ENCODE measurements at regions not wholly inside any gene's neighbourhood (a gene's known extent, or its start where the extent isn't known, plus 50 kb on each side); places are given as distances from the start of the nearest gene placed in this dataset.

GRCh38 chr6:23879816-23880215 lies 246.2 kb upstream of the NRSN1 start:
- no peaks in the 10 kb centered on the region for H3K27me3 ChIP-seq (ENCODE audit: insufficient read depth, low read depth, low read length)
- H3K4me2 ChIP-seq (ENCODE audit: low read length), result no peak overlapping the region
- no peak overlapping the region for H3K27ac ChIP-seq (ENCODE audit: low read length)
- no peaks in the 10 kb centered on the region for H3K79me2 ChIP-seq (replicated peaks; ENCODE audit: insufficient read depth, low read length)
- no peak overlapping the region for H3K9ac ChIP-seq (ENCODE audit: low read length)
- H2AFZ ChIP-seq (ENCODE audit: low read depth, low read length), result no peak overlapping the region
- H3K36me3 ChIP-seq (ENCODE audit: insufficient read depth, low read length), result no peaks in the 10 kb centered on the region
- peaks cover 3% of the 10 kb centered on the region for H3F3A ChIP-seq (ENCODE audit: insufficient read depth, low read length, poor library complexity, severe bottlenecking)
- no peaks in the 10 kb centered on the region for H3K9me2 ChIP-seq (ENCODE audit: insufficient read depth, low read length)
- H3K4me3 ChIP-seq (ENCODE audit: low read length), result no peak overlapping the region
- no peaks in the 10 kb centered on the region for H3K9me3 ChIP-seq (ENCODE audit: low read length)
- TF ChIP-seq, protein P1, sequence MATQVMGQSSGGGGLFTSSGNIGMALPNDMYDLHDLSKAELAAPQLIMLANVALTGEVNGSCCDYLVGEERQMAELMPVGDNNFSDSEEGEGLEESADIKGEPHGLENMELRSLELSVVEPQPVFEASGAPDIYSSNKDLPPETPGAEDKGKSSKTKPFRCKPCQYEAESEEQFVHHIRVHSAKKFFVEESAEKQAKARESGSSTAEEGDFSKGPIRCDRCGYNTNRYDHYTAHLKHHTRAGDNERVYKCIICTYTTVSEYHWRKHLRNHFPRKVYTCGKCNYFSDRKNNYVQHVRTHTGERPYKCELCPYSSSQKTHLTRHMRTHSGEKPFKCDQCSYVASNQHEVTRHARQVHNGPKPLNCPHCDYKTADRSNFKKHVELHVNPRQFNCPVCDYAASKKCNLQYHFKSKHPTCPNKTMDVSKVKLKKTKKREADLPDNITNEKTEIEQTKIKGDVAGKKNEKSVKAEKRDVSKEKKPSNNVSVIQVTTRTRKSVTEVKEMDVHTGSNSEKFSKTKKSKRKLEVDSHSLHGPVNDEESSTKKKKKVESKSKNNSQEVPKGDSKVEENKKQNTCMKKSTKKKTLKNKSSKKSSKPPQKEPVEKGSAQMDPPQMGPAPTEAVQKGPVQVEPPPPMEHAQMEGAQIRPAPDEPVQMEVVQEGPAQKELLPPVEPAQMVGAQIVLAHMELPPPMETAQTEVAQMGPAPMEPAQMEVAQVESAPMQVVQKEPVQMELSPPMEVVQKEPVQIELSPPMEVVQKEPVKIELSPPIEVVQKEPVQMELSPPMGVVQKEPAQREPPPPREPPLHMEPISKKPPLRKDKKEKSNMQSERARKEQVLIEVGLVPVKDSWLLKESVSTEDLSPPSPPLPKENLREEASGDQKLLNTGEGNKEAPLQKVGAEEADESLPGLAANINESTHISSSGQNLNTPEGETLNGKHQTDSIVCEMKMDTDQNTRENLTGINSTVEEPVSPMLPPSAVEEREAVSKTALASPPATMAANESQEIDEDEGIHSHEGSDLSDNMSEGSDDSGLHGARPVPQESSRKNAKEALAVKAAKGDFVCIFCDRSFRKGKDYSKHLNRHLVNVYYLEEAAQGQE (IDR thresholded peaks at IDR 0.05; ENCODE audit: borderline replicate concordance), result no peak
- no peak for TF ChIP-seq EZH2 (IDR thresholded peaks at IDR 0.05; ENCODE audit: borderline replicate concordance, insufficient read depth, low read length, poor library complexity, severe bottlenecking)
- TF ChIP-seq RAD21 (conservative IDR thresholded peaks at IDR 0.05), result no peak
- no peak for TF ChIP-seq MXI1 (conservative IDR thresholded peaks at IDR 0.05; ENCODE audit: poor library complexity, severe bottlenecking)
- no peak for TF ChIP-seq POLR2AphosphoS5 (IDR thresholded peaks at IDR 0.05)
- no peak for TF ChIP-seq EP300 (conservative IDR thresholded peaks at IDR 0.05; ENCODE audit: poor library complexity, severe bottlenecking)
- TF ChIP-seq, protein P2, sequence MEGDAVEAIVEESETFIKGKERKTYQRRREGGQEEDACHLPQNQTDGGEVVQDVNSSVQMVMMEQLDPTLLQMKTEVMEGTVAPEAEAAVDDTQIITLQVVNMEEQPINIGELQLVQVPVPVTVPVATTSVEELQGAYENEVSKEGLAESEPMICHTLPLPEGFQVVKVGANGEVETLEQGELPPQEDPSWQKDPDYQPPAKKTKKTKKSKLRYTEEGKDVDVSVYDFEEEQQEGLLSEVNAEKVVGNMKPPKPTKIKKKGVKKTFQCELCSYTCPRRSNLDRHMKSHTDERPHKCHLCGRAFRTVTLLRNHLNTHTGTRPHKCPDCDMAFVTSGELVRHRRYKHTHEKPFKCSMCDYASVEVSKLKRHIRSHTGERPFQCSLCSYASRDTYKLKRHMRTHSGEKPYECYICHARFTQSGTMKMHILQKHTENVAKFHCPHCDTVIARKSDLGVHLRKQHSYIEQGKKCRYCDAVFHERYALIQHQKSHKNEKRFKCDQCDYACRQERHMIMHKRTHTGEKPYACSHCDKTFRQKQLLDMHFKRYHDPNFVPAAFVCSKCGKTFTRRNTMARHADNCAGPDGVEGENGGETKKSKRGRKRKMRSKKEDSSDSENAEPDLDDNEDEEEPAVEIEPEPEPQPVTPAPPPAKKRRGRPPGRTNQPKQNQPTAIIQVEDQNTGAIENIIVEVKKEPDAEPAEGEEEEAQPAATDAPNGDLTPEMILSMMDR (IDR thresholded peaks at IDR 0.05; ENCODE audit: poor library complexity, severe bottlenecking), result no peak
- TF ChIP-seq TAF1 (IDR thresholded peaks at IDR 0.05; ENCODE audit: low read depth), result no peak
- TF ChIP-seq SMC3 (conservative IDR thresholded peaks at IDR 0.05; ENCODE audit: poor library complexity), result no peak
- H4K20me1 ChIP-seq (ENCODE audit: insufficient read depth), result no peaks in the 10 kb centered on the region

GRCh38 chr6:23890543-23891227 lies 235.3 kb upstream of the NRSN1 start:
- H3K9me3 ChIP-seq (ENCODE audit: low read length), result no peaks in the 10 kb centered on the region
- H4K20me1 ChIP-seq (ENCODE audit: insufficient read depth), result no peaks in the 10 kb centered on the region
- TF ChIP-seq, protein P1 (IDR thresholded peaks at IDR 0.05; ENCODE audit: borderline replicate concordance), result no peak
- TF ChIP-seq MXI1 (conservative IDR thresholded peaks at IDR 0.05; ENCODE audit: poor library complexity, severe bottlenecking), result no peak
- no peak for TF ChIP-seq POLR2AphosphoS5 (IDR thresholded peaks at IDR 0.05)
- no peak for TF ChIP-seq RAD21 (conservative IDR thresholded peaks at IDR 0.05)
- no peak for TF ChIP-seq EZH2 (IDR thresholded peaks at IDR 0.05; ENCODE audit: borderline replicate concordance, insufficient read depth, low read length, poor library complexity, severe bottlenecking)
- TF ChIP-seq, protein P2 (IDR thresholded peaks at IDR 0.05; ENCODE audit: poor library complexity, severe bottlenecking), result no peak
- TF ChIP-seq TAF1 (IDR thresholded peaks at IDR 0.05; ENCODE audit: low read depth), result no peak
- TF ChIP-seq EP300 (conservative IDR thresholded peaks at IDR 0.05; ENCODE audit: poor library complexity, severe bottlenecking), result no peak
- no peak for TF ChIP-seq SMC3 (conservative IDR thresholded peaks at IDR 0.05; ENCODE audit: poor library complexity)
- no peak overlapping the region for H3K4me3 ChIP-seq (ENCODE audit: low read length)
- H3K9me2 ChIP-seq (ENCODE audit: insufficient read depth, low read length), result no peaks in the 10 kb centered on the region
- no peak overlapping the region for H3K27ac ChIP-seq (ENCODE audit: low read length)
- no peak overlapping the region for H3K4me2 ChIP-seq (ENCODE audit: low read length)
- H2AFZ ChIP-seq (ENCODE audit: low read depth, low read length), result no peak overlapping the region
- no peaks in the 10 kb centered on the region for H3K36me3 ChIP-seq (ENCODE audit: insufficient read depth, low read length)
- H3K9ac ChIP-seq (ENCODE audit: low read length), result no peak overlapping the region
- H3K79me2 ChIP-seq (replicated peaks; ENCODE audit: insufficient read depth, low read length), result no peaks in the 10 kb centered on the region
- no peaks in the 10 kb centered on the region for H3F3A ChIP-seq (ENCODE audit: insufficient read depth, low read length, poor library complexity, severe bottlenecking)
- H3K27me3 ChIP-seq (ENCODE audit: insufficient read depth, low read depth, low read length), result no peaks in the 10 kb centered on the region

All from neural cell (in vitro differentiated cells).